Urothelium cell line (cell line): ENCODE measurements at regions not wholly inside any gene's neighbourhood (a gene's known extent, or its start where the extent isn't known, plus 50 kb on each side); places are given as distances from the start of the nearest gene placed in this dataset.

Experiments used
- DNase-seq: peaks from one replicate; pipeline ENCODE4 v3.0.0; 2011; ENCODE audit warnings: low spot score, mixed read lengths
- FAIRE-seq: peaks from 2 replicates; lab custom pipeline; 2011; peaks lifted over from hg19 to GRCh38; lab: Jason Lieb, UNC

GRCh38 chr3:104831071-104831470 lies 535.6 kb upstream of the ALCAM start:
- FAIRE-seq (no peak), DNase-seq (no peak)

DNA sequence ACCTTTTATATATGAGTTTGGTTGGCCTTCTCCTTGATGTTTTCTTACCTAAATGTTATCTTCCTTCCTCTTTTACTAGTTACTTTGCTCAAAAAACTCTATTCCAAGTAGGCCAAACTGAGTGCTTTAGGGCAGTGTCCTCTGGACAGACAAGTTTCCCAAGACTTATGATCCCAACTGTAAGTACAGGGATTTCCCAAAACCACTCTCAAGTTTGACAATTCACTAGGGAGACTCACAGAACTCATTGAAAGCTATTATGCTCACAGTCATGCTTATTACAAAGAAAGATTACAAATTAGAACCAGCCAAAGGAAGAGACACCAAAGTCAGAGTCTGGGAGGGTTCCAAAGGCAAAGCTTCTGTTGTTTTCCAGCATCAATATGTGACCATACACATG lies 534.2 kb upstream of the ALCAM start:
- FAIRE-seq = no peak
- DNase-seq = no peak

DNA sequence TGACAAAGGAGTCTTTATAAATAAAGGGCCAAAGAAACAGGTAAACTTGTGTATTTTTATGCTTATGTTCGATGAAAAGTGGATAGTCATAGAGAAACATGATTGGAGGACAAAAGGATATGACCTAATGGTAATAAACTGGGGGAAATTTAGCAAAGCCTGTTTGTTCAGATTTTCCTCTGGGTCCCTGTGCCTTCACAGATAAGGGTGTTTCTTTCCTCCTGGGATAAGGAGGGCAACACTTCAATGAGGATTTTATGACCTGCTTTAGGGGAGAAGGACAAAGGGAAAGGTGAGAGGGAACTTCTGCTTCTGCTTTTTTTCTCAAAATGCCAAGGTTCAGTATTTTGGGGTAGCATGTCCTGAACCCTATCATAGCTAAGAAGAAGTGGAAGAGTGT lies 531.3 kb upstream of the ALCAM start:
- FAIRE-seq (no peak), DNase-seq (no peak)

- DNase-seq (no peak), FAIRE-seq (no peak)
Measured at GRCh38 chr3:104846270-104846669, 520.4 kb upstream of the ALCAM start.

- DNase-seq = no peak
- no peak for FAIRE-seq
Measured at GRCh38 chr3:104849070-104849469, 517.6 kb upstream of the ALCAM start.

DNA sequence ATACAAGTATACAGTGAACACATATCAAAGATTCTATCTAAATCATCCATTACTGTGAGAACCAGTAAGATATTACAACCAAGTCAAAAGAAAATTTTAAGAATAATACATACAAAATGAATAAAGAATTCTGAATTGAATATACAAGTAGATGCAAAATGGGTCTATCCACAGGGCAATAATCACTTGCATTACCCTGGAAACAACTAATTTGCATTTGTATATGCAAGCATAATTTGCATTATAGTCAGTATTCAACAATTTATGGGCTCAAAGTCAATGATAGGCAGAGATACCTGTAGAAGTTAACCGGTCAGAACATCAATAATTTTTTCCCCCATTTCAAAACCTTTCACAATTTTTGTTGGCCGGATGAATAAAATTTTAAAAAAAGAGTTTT lies 512.2 kb upstream of the ALCAM start:
- DNase-seq = no peak
- FAIRE-seq = no peak

- FAIRE-seq = no peak
- DNase-seq = no peak
Measured at GRCh38 chr3:104855702-104856101, 511.0 kb upstream of the ALCAM start.

DNA sequence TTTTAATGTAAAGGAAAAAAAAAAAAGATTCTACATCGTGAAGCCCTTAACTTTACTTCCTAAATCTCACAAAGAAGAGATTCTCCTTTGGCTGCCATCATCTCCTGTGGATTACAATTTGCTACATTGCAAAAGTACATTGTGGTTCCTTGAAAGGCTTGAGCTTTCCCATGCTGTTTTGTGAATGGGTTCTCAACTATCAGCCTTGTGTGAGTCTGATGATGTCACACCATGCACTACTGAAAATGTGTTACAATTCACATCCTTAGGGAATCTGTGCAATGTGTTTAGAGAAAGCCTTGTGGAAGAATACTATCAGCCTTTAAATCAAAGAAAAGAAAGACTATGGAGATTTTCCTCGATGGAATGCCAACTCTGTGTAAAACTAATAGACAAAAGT lies 510.0 kb upstream of the ALCAM start:
- FAIRE-seq (no peak), DNase-seq (no peak)

- DNase-seq (no peak), FAIRE-seq (no peak)
Measured at GRCh38 chr3:104868291-104868690, 498.4 kb upstream of the ALCAM start.

DNA sequence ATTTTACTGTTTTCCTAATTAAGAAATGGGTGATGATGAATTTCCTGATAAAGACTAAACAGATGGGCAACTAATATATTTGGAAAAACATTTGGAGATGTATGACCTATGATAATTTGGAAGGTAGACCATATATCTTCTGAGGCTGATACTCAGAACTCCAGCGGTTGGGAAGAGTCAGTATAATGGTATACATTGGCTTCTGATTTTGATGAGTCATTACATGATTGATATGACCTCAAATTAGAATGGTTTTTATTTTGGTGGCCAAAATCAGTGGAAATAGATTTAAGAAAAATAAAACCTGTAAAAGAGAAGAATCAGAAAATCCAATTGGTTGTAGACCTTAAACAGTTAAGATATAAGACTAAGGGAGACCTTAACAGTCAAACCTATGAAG lies 496.4 kb upstream of the ALCAM start:
- no peak for FAIRE-seq
- DNase-seq = no peak

DNA sequence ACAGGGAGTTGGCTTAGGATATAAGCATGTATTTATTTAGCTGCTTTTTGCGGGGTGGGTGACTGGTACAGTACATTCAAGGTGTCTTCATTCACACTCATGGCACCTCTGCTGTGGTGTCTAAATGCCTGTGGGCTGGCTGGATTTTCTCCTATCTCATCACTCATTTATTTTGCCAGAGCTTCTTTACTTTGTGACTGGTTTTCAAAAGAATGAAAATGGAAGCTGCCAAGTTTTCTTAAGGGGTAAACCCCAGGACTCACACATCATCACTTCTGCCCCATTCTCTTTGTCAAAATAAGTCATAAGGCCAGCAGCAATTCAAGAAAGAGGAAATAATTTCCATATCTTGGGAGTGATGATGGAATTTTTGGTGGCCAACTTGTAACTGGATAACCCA lies 493.4 kb upstream of the ALCAM start:
- DNase-seq (no peak), FAIRE-seq (no peak)

DNA sequence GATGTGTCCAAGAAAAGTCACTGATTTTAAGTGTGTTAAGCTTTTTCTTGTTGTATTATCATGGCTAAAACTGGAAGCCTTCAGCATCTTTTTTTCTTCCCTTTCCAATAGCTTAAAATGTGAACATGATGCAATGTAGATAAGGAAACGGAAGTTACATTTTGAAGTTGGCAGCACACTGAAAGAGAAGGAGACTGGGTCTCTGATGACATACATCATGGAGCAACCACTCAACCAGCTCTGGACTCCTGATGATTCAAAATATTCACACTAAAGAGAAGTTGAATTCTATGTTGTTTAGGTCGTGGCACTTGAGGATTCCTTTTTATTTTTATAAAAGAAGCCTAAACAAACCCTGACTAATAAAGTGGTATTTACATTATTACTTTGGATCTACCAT lies 488.3 kb upstream of the ALCAM start:
- DNase-seq = no peak
- no peak for FAIRE-seq

DNA sequence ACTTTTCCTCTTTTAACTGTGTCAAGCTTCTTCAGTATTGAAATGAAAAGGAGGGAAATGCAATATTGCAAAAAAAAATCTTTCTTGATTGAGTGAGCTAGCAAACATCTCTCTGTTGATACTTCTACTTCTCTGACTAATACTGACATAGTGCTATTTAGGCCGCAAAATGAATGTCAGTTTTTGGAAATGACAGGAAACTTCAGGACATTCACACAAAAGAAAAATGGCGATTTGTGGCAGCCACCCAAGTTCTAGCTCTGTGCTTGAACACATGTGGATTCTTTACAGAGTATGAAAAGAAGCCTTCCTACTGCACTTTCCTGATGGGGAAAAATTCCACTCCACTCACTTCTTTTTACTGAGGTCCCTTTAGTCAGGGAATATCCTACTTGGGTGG lies 486.8 kb upstream of the ALCAM start:
- DNase-seq (no peak), FAIRE-seq (no peak)

GRCh38 chr3:104885214-104885814 lies 481.4 kb upstream of the ALCAM start:
- no peak for FAIRE-seq
- no peak for DNase-seq

GRCh38 chr3:104886220-104886995 lies 480.3 kb upstream of the ALCAM start:
- FAIRE-seq = no peak
- DNase-seq = no peak

GRCh38 chr3:104887069-104887468 lies 479.6 kb upstream of the ALCAM start:
- FAIRE-seq (no peak), DNase-seq (no peak)

GRCh38 chr3:104887619-104888018 lies 479.1 kb upstream of the ALCAM start:
- DNase-seq = no peak
- no peak for FAIRE-seq

GRCh38 chr3:104892044-104892443 lies 474.7 kb upstream of the ALCAM start:
- no peak for DNase-seq
- FAIRE-seq = no peak

- FAIRE-seq = no peak
Measured at GRCh38 chr3:104896624-104897023, 470.1 kb upstream of the ALCAM start.

GRCh38 chr3:104901396-104901795 lies 465.3 kb upstream of the ALCAM start:
- FAIRE-seq (no peak), DNase-seq (no peak)

More at GRCh38 chr3:104896624-104897023, 470.1 kb upstream of the ALCAM start:
- no peak for DNase-seq

DNA sequence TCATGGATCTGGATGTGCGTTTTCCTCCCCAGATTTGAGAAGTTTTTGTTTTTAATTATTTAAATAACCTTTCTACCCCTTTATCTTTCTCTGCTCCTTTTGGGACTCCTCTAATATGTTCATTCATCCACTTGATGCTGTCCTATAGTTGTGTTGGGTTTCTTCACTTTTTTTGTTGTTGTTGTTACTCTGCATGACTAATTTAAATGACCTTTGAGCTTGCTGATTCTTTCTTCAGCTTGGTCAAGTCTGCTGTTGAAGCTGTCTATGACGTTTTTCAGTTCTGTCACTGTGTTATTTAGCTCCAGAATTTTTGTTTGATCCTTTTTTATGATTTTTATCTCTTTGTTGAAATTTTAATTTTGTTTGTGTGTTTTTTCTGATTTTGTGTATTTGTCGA lies 463.6 kb upstream of the ALCAM start:
- FAIRE-seq = no peak
- DNase-seq = no peak

- FAIRE-seq (no peak), DNase-seq (no peak)
Measured at GRCh38 chr3:104906001-104906639, 460.6 kb upstream of the ALCAM start.
